SK-N-SH (cell line): ENCODE measurements at regions not wholly inside any gene's neighbourhood (a gene's known extent, or its start where the extent isn't known, plus 50 kb on each side); places are given as distances from the start of the nearest gene placed in this dataset.

Experiments used
- CTCF ChIA-PET: fragments of 300-600, 350-600 bp; formaldehyde crosslinking; extraction: SDS; loops from one replicate; lab custom pipeline; 2021; lab: Yijun Ruan, JAX
- POLR2A ChIA-PET: fragments of 350-600 bp; sonication (Branson Sonifier 250); formaldehyde crosslinking; extraction: SDS; loops from one replicate; lab custom pipeline; 2020; ENCODE audit warnings: antibody characterized with exemption, inconsistent platforms; lab: Yijun Ruan, JAX
- DNase-seq: peaks from one replicate; pipeline ENCODE4 v3.0.0; 2012
- H2AFZ ChIP-seq: fragments of 200-600 bp; sonication (generic); 2 replicates; pipeline ENCODE4 v1.8.1; 2016; ENCODE audit warnings: antibody characterized with exemption, mild to moderate bottlenecking, low read depth
- H3F3A ChIP-seq: fragments of 200-600 bp; sonication (generic); replicated peaks from 2 replicates; pipeline ENCODE3; 2016; ENCODE audit warnings: antibody characterized with exemption, mild to moderate bottlenecking; ENCODE audit not compliant: insufficient read depth
- H3K27ac ChIP-seq, 2 experiments: fragments of 200-500 bp in 1 of 2; fragments of 200-600 bp in 1 of 2; sonication (Bioruptor generic) in 1 of 2; sonication (generic), shearing (Covaris generic) in 1 of 2; 2 replicates each; pipeline versions ENCODE4 v1.5.1 to v1.6.1; 2014 to 2016; ENCODE audit warnings: low read depth in 2 of 2, inconsistent platforms in 1 of 2, low read length in 1 of 2, mild to moderate bottlenecking in 1 of 2, mixed read lengths in 1 of 2
- H3K27me3 ChIP-seq: fragments of 200-600 bp; sonication (generic), shearing (Covaris generic); 2 replicates; pipeline ENCODE4 v1.6.1; 2016; ENCODE audit warnings: mixed run types; ENCODE audit not compliant: insufficient read depth
- H3K36me3 ChIP-seq, 2 experiments: fragments of 200-500 bp in 1 of 2; fragments of 200-600 bp in 1 of 2; sonication (Bioruptor generic) in 1 of 2; sonication (generic) in 1 of 2; replicated peaks in 1 of 2; 2 replicates each; pipeline versions ENCODE3 to v1.5.1; 2014 to 2016; ENCODE audit warnings: low read length in 1 of 2, mild to moderate bottlenecking in 1 of 2; ENCODE audit not compliant: insufficient read depth in 2 of 2, control insufficient read depth in 1 of 2
- H3K4me1 ChIP-seq, 2 experiments: fragments of 200-500 bp in 1 of 2; fragments of 200-600 bp in 1 of 2; sonication (Bioruptor generic) in 1 of 2; sonication (generic), shearing (Covaris generic) in 1 of 2; 2 replicates each; pipeline versions ENCODE4 v1.5.1 to v1.6.1; 2014 to 2016; ENCODE audit warnings: low read depth in 1 of 2, low read length in 1 of 2, mixed run types in 1 of 2; ENCODE audit not compliant: insufficient read depth in 2 of 2, control insufficient read depth in 1 of 2
- H3K4me2 ChIP-seq: fragments of 200-600 bp; sonication (generic), shearing (Covaris generic); 2 replicates; pipeline ENCODE4 v1.6.1; 2017; ENCODE audit warnings: mixed run types
- H3K4me3 ChIP-seq, 2 experiments: fragments of 200-500 bp in 1 of 2; fragments of 200-600 bp in 1 of 2; sonication (Bioruptor generic) in 1 of 2; sonication (generic), shearing (Covaris generic) in 1 of 2; 2 replicates each; pipeline versions ENCODE4 v1.5.1 to v1.8.1; 2014 to 2016; ENCODE audit warnings: low read depth in 2 of 2, inconsistent platforms in 1 of 2, low read length in 1 of 2, mild to moderate bottlenecking in 1 of 2, mixed read lengths in 1 of 2, moderate library complexity in 1 of 2
- H3K79me2 ChIP-seq: fragments of 200-600 bp; sonication (generic); 2 replicates; pipeline ENCODE4 v1.8.1; 2017; ENCODE audit warnings: mild to moderate bottlenecking; ENCODE audit not compliant: insufficient read depth
- H3K9ac ChIP-seq: fragments of 200-600 bp; sonication (generic); 2 replicates; pipeline ENCODE4 v1.6.1; 2017; ENCODE audit warnings: mixed run types
- H3K9me2 ChIP-seq: fragments of 200-600 bp; sonication (generic); 2 replicates; pipeline ENCODE4 v1.6.1; 2017; ENCODE audit warnings: mixed run types
- H3K9me3 ChIP-seq: fragments of 200-600 bp; sonication (generic); 2 replicates; pipeline ENCODE4 v1.6.1; 2017; ENCODE audit warnings: mixed run types, mild to moderate bottlenecking, moderate library complexity
- H4K20me1 ChIP-seq: fragments of 200-600 bp; sonication (generic); 2 replicates; pipeline ENCODE4 v1.6.1; 2017; ENCODE audit warnings: mild to moderate bottlenecking, mixed run types; ENCODE audit not compliant: insufficient read depth
- CHD2 ChIP-seq: fragments of 150-350 bp; IDR thresholded peaks from 2 replicates; pipeline ENCODE4 v1.6.1; 2018; ENCODE audit warnings: low read length; ENCODE audit not compliant: partially characterized antibody
- EZH2phosphoT487 ChIP-seq: fragments of 200-600 bp; sonication (generic); IDR thresholded peaks from 2 replicates; pipeline ENCODE4 v1.6.1; 2017; ENCODE audit warnings: low read depth, mixed run types, mild to moderate bottlenecking, antibody characterized with exemption, moderate library complexity, borderline replicate concordance
- FOSL2 ChIP-seq: IDR thresholded peaks from 2 replicates; pipeline ENCODE4 v1.4.0; 2012; ENCODE audit warnings: low read depth, mild to moderate bottlenecking, moderate library complexity, borderline replicate concordance
- GABPA ChIP-seq: IDR thresholded peaks from 2 replicates; pipeline ENCODE4 v1.4.0; 2012; ENCODE audit warnings: low read depth, mild to moderate bottlenecking
- GATA2 ChIP-seq: sonication (generic); formaldehyde crosslinking; IDR thresholded peaks from 2 replicates; pipeline ENCODE4 v1.5.0; 2020; ENCODE audit warnings: mild to moderate bottlenecking, missing genetic modification reagents
- JUND ChIP-seq: IDR thresholded peaks from 2 replicates; pipeline ENCODE4 v1.4.0; 2012
- MEF2A ChIP-seq: IDR thresholded peaks from 2 replicates; pipeline ENCODE4 v1.4.0; 2012; ENCODE audit warnings: low read depth, borderline replicate concordance
- POLR2AphosphoS5 ChIP-seq: IDR thresholded peaks from 2 replicates; pipeline ENCODE4 v1.6.1; 2012; ENCODE audit warnings: low read depth, low read length
- RAD21 ChIP-seq: IDR thresholded peaks from 2 replicates; pipeline ENCODE4 v1.6.1; 2012; ENCODE audit warnings: mild to moderate bottlenecking, low read length
- RCOR1 ChIP-seq: fragments of 150-350 bp; IDR thresholded peaks from 2 replicates; pipeline ENCODE4 v1.6.1; 2017; ENCODE audit warnings: antibody characterized with exemption, low read length
- RFX5 ChIP-seq: IDR thresholded peaks from 2 replicates; pipeline ENCODE4 v1.6.1; 2012; ENCODE audit warnings: mild to moderate bottlenecking, improper control_type of control experiment, low read length
- SIN3A ChIP-seq: IDR thresholded peaks from 2 replicates; pipeline ENCODE4 v1.6.1; 2012; ENCODE audit warnings: low read depth, mild to moderate bottlenecking, low read length, moderate library complexity, borderline replicate concordance
- TEAD4 ChIP-seq: IDR thresholded peaks from 2 replicates; pipeline ENCODE4 v1.4.0; 2012; ENCODE audit warnings: mild to moderate bottlenecking, borderline replicate concordance; ENCODE audit not compliant: insufficient read depth
- USF2 ChIP-seq: fragments of 150-350 bp; IDR thresholded peaks from 2 replicates; pipeline ENCODE4 v1.6.1; 2017; ENCODE audit warnings: antibody characterized with exemption, low read length, low read depth, borderline replicate concordance
- WGBS: methylation state at CpG from one replicate; pipeline ENCODE4 v1.1.6; 2017; ENCODE audit warnings: low lambda C conversion rate; 5-methylcytosine and 5-hydroxymethylcytosine counted together
- TF ChIP-seq, protein P1 (sequence below): IDR thresholded peaks from 2 replicates; pipeline ENCODE4 v1.6.1; 2012; ENCODE audit warnings: mild to moderate bottlenecking, low read depth, low read length, moderate library complexity

DNA sequence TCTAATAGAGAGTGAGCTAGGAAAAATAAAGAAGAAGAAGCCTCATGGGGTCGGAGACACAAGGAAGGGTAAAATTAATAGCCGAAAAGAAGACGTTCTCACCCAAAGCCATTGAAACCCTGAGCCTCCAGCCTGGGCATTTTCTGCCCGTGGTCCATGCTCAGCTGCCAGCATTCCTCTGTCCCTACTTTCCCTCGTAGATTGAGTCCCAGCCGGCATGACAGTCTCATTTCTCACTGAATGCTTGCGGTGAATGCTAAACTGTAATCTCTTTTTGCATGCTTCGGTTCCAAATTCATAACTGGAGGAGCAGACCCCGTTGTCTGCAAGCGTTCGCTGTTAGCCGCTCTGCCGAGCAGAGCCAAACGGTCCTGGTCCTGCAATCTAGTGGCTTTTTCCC is 54.0 kb upstream of the COX10 start:
- H3F3A ChIP-seq: no peaks in the 10 kb centered on the region
- no peak overlapping the region for H2AFZ ChIP-seq

DNA sequence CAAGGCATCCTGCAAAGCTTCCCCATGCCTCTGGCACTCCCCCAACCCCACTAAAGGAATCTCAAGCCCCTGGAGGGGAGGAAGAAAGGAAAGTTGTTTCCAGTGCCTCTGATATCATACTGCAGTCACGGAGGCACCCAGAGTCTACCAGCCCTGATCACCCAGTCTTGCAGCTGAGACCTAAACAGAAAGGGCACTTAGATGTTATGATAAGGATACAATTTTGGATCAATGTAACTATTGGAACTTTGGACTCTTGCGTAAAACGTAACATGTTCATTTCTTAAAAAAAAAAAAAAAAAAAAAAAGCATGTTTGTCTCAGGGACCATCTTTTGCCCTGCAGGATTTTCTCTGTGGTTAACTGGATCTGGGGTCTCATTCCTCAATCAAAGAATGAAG is 52.4 kb upstream of the COX10 start:
- Histone ChIP-seq H3K36me3 (no peaks in the 10 kb centered on the region), H3K9me3 (no peaks in the 10 kb centered on the region), H3K4me1 (peaks cover 0 to 4% of the 10 kb centered on the region in 2 experiments; a peak in 2 of 4 replicates), H3K27ac (no peak overlapping the region), H3K4me3 (no peak overlapping the region), H3K4me2 (no peak overlapping the region), H3K79me2 (no peaks in the 10 kb centered on the region), H3F3A (no peaks in the 10 kb centered on the region), H3K27me3 (no peaks in the 10 kb centered on the region), H3K9me2 (no peaks in the 10 kb centered on the region), H4K20me1 (no peaks in the 10 kb centered on the region), H2AFZ (no peak overlapping the region), H3K9ac (no peak overlapping the region)
- ChIA-PET POLR2A (no interaction called here), CTCF (no interaction called here)
- no peak for DNase-seq
- 92% methylated on average over 3 of the region's 3 CpGs for WGBS
- TF ChIP-seq USF2 (no peak), CHD2 (no peak), MEF2A (no peak), RCOR1 (no peak), GATA2 (CRISPR knock-in tag) (no peak), TEAD4 (no peak)

More for the DNA sequence above, 54.0 kb upstream of the COX10 start:
- WGBS: 46% methylated on average over 14 of the region's 14 CpGs
- H3K9me2 ChIP-seq: no peaks in the 10 kb centered on the region
- no peaks in the 10 kb centered on the region for H3K9me3 ChIP-seq
- H3K4me3 ChIP-seq: no peak overlapping the region
- H3K4me2 ChIP-seq: no peak overlapping the region
- H3K79me2 ChIP-seq: no peaks in the 10 kb centered on the region
- H3K4me1 ChIP-seq: peaks cover 0 to 4% of the 10 kb centered on the region in 2 experiments; a peak in 2 of 4 replicates
- no peak for TF ChIP-seq CHD2
- no peak overlapping the region for H3K27ac ChIP-seq
- H3K36me3 ChIP-seq: no peaks in the 10 kb centered on the region
- no peaks in the 10 kb centered on the region for H3K27me3 ChIP-seq
- POLR2A ChIA-PET: no interaction called here
- H3K9ac ChIP-seq: no peak overlapping the region
- no peaks in the 10 kb centered on the region for H4K20me1 ChIP-seq
- DNase-seq: no peak
- CTCF ChIA-PET: no interaction called here

DNA sequence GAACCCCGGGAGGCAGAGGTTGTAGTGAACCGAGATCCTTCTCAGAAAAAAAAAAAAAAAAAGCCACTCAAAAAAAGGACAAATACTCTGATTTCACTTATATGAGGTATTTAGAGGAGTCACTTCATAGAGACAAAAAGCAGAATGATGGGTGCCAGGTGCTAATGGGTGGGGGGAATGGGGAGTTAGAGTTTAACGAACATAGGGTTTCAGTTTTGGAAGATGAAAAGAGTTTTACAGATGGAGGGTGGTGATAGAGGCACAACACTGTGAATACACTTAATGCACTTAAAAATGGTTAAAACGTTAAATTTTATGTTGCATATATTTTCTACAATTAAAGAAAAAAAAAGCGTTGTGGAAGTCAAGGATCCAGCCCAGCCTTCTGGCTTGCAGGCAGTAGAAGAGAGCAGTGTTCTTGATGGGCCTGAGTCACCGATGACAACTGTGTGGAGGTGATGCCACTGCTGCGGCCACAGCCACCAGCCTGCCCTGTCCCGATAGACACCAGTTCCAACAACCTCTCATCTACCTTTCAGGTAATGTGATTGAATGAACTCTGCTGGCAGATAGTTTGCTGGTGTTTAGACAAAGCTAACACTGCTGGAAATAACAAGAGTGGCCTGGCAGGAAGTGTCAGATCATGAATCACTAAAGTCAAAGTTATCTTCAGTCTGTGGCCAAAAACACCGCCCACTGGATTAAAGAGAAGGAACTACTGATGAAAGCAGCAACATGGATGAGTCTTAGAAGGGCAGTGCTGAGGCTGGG is 49.9 kb upstream of the COX10 start:
- no peak overlapping the region for H3K9ac ChIP-seq
- POLR2A ChIA-PET: no interaction called here
- WGBS: 88% methylated on average over 9 of the region's 9 CpGs
- no peaks in the 10 kb centered on the region for H3F3A ChIP-seq
- H3K9me3 ChIP-seq: no peaks in the 10 kb centered on the region
- no peaks in the 10 kb centered on the region for H3K79me2 ChIP-seq
- DNase-seq: no peak
- H3K4me1 ChIP-seq: peaks cover 0 to 4% of the 10 kb centered on the region in 2 experiments; a peak in 2 of 4 replicates
- H3K4me3 ChIP-seq: no peak overlapping the region
- CTCF ChIA-PET: no interaction called here
- H3K36me3 ChIP-seq: no peaks in the 10 kb centered on the region
- H3K27me3 ChIP-seq: no peaks in the 10 kb centered on the region
- no peak overlapping the region for H3K27ac ChIP-seq
- no peaks in the 10 kb centered on the region for H4K20me1 ChIP-seq
- no peaks in the 10 kb centered on the region for H3K9me2 ChIP-seq
- H3K4me2 ChIP-seq: no peak overlapping the region
- H2AFZ ChIP-seq: no peak overlapping the region
- no peak for TF ChIP-seq RAD21
- TF ChIP-seq RFX5: no peak
- TF ChIP-seq GABPA: no peak
- no peak for TF ChIP-seq GATA2 (CRISPR knock-in tag)
- no peak for TF ChIP-seq POLR2AphosphoS5
- TF ChIP-seq SIN3A: no peak
- TF ChIP-seq TEAD4: no peak
- TF ChIP-seq USF2: no peak
- TF ChIP-seq, protein P1, sequence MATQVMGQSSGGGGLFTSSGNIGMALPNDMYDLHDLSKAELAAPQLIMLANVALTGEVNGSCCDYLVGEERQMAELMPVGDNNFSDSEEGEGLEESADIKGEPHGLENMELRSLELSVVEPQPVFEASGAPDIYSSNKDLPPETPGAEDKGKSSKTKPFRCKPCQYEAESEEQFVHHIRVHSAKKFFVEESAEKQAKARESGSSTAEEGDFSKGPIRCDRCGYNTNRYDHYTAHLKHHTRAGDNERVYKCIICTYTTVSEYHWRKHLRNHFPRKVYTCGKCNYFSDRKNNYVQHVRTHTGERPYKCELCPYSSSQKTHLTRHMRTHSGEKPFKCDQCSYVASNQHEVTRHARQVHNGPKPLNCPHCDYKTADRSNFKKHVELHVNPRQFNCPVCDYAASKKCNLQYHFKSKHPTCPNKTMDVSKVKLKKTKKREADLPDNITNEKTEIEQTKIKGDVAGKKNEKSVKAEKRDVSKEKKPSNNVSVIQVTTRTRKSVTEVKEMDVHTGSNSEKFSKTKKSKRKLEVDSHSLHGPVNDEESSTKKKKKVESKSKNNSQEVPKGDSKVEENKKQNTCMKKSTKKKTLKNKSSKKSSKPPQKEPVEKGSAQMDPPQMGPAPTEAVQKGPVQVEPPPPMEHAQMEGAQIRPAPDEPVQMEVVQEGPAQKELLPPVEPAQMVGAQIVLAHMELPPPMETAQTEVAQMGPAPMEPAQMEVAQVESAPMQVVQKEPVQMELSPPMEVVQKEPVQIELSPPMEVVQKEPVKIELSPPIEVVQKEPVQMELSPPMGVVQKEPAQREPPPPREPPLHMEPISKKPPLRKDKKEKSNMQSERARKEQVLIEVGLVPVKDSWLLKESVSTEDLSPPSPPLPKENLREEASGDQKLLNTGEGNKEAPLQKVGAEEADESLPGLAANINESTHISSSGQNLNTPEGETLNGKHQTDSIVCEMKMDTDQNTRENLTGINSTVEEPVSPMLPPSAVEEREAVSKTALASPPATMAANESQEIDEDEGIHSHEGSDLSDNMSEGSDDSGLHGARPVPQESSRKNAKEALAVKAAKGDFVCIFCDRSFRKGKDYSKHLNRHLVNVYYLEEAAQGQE: no peak
- no peak for TF ChIP-seq JUND
- TF ChIP-seq EZH2phosphoT487: no peak
- no peak for TF ChIP-seq FOSL2
